WTC11 (cell line): ENCODE measurements at regions not wholly inside any gene's neighbourhood (a gene's known extent, or its start where the extent isn't known, plus 50 kb on each side); places are given as distances from the start of the nearest gene placed in this dataset.

Source experiments
- ATAC-seq: fragments of 200-7000 bp; cut with Tn5 transposase; 2 replicates; pipeline ENCODE4 v1.10.0; 2021; ENCODE audit warnings: mild to moderate bottlenecking, moderate library complexity
- CTCF ChIA-PET: fragments of 300-600 bp; sonication (Branson Sonifier 250); formaldehyde crosslinking; loops from one replicate; lab custom pipeline; 2021; ENCODE audit warnings: antibody characterized with exemption; lab: Charles Lee
- POLR2A ChIA-PET: fragments of 350-600 bp; sonication (Branson Sonifier 250); formaldehyde crosslinking; loops from one replicate; lab custom pipeline; 2021; ENCODE audit warnings: antibody characterized with exemption; lab: Charles Lee
- DNase-seq: peaks from one replicate; pipeline ENCODE4 v3.0.0; 2021; ENCODE audit warnings: low spot score
- H3K27ac Mint-ChIP-seq: 2 replicates; pipeline ENCODE4 v1.8.0; 2021; ENCODE audit warnings: mixed read lengths
- H3K27me3 Mint-ChIP-seq: 2 replicates; pipeline ENCODE4 v1.8.0; 2021; ENCODE audit warnings: low read depth, mild to moderate bottlenecking, moderate library complexity, mixed read lengths
- H3K36me3 Mint-ChIP-seq: 2 replicates; pipeline ENCODE4 v1.8.0; 2021; ENCODE audit warnings: mixed read lengths
- H3K4me1 Mint-ChIP-seq: 2 replicates; pipeline ENCODE4 v1.8.0; 2022; ENCODE audit warnings: mixed read lengths
- H3K4me3 Mint-ChIP-seq: 2 replicates; pipeline ENCODE4 v1.8.0; 2021; ENCODE audit warnings: mild to moderate bottlenecking, moderate library complexity, mixed read lengths
- H3K9me3 Mint-ChIP-seq: 2 replicates; pipeline ENCODE4 v1.8.0; 2021; ENCODE audit warnings: mixed read lengths
- ETV6 ChIP-seq: sonication (generic); formaldehyde crosslinking; IDR thresholded peaks from 2 replicates; pipeline ENCODE4 v1.8.1; 2022; ENCODE audit warnings: mild to moderate bottlenecking, missing genetic modification reagents
- FOXJ3 ChIP-seq: sonication (generic); formaldehyde crosslinking; IDR thresholded peaks from 2 replicates; pipeline ENCODE4 v1.9.0; 2021; ENCODE audit warnings: missing genetic modification reagents, mild to moderate bottlenecking, borderline replicate concordance
- GABPB1 ChIP-seq: sonication (generic); formaldehyde crosslinking; IDR thresholded peaks from 2 replicates; pipeline ENCODE4 v1.8.1; 2023; ENCODE audit warnings: mild to moderate bottlenecking, missing genetic modification reagents
- HMGA2 ChIP-seq: fragments of 250-450 bp; sonication (Bioruptor Pico); IDR thresholded peaks from 2 replicates; pipeline ENCODE4 v1.4.0; 2021; ENCODE audit warnings: mild to moderate bottlenecking, moderate library complexity
- NR1H2 ChIP-seq: sonication (generic); formaldehyde crosslinking; IDR thresholded peaks from 2 replicates; pipeline ENCODE4 v1.9.0; 2021; ENCODE audit warnings: mild to moderate bottlenecking, moderate library complexity, missing genetic modification reagents
- PRRX2 ChIP-seq: fragments of 250-450 bp; sonication (Bioruptor Pico); IDR thresholded peaks from 2 replicates; pipeline ENCODE4 v1.8.0; 2021; ENCODE audit warnings: mild to moderate bottlenecking
- SMAD4 ChIP-seq: sonication (generic); formaldehyde crosslinking; IDR thresholded peaks from 2 replicates; pipeline ENCODE4 v1.8.0; 2022; ENCODE audit warnings: mild to moderate bottlenecking, missing genetic modification reagents
- ZNF232 ChIP-seq: sonication (generic); formaldehyde crosslinking; IDR thresholded peaks from 2 replicates; pipeline ENCODE4 v1.8.0; 2022; ENCODE audit warnings: mild to moderate bottlenecking, missing genetic modification reagents
- ZNF396 ChIP-seq: fragments of 250-450 bp; sonication (Bioruptor Pico); IDR thresholded peaks from 2 replicates; pipeline ENCODE4 v1.8.0; 2021; ENCODE audit warnings: mild to moderate bottlenecking, moderate library complexity, borderline replicate concordance
- ZNF416 ChIP-seq: fragments of 250-450 bp; sonication (Bioruptor Pico); IDR thresholded peaks from 2 replicates; pipeline ENCODE4 v1.9.0; 2021; ENCODE audit warnings: mild to moderate bottlenecking, inconsistent platforms
- TF ChIP-seq, protein P1 (sequence below): sonication (generic); formaldehyde crosslinking; IDR thresholded peaks from 2 replicates; pipeline ENCODE4 v1.8.0; 2023; ENCODE audit warnings: missing genetic modification reagents, mild to moderate bottlenecking, borderline replicate concordance
- TF ChIP-seq, protein P2 (sequence below): fragments of 250-450 bp; sonication (Bioruptor Pico); IDR thresholded peaks from 2 replicates; pipeline ENCODE4 v1.9.0; 2021; ENCODE audit warnings: mild to moderate bottlenecking, borderline replicate concordance
- TF ChIP-seq, protein P3 (sequence below): sonication (generic); formaldehyde crosslinking; IDR thresholded peaks from 2 replicates; pipeline ENCODE4 v1.8.1; 2023; ENCODE audit warnings: mild to moderate bottlenecking, missing genetic modification reagents, moderate library complexity

DNA sequence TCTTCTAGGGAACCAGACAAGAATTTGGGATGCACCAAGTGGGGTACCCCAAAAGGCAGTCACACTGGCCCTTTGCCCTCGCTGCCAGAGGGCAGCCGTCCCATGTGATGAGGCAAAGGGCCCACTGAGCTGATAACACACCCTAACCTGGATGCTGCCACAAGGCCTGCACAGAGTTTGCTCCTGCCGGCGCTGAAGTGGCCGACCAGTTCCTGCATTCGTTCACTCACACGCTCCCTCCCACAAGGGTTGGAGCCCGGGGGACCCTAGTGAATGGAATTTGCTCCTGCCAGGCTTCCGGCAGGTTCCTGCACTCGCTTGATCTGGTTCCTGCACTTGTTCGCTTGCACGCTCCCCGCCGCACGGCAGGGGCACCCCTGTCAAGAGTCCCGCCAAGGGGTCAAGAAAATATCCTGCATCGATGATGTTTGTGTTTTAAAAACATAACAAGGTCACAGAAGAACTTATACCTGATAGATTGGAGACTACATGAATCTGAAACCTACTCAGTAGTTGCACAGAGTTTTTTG is 296.4 kb upstream of the VCX start:
- no peak for TF ChIP-seq PRRX2 (CRISPR knock-in tag)
- TF ChIP-seq FOXJ3 (CRISPR knock-in tag), result no peak
- TF ChIP-seq, protein P1, sequence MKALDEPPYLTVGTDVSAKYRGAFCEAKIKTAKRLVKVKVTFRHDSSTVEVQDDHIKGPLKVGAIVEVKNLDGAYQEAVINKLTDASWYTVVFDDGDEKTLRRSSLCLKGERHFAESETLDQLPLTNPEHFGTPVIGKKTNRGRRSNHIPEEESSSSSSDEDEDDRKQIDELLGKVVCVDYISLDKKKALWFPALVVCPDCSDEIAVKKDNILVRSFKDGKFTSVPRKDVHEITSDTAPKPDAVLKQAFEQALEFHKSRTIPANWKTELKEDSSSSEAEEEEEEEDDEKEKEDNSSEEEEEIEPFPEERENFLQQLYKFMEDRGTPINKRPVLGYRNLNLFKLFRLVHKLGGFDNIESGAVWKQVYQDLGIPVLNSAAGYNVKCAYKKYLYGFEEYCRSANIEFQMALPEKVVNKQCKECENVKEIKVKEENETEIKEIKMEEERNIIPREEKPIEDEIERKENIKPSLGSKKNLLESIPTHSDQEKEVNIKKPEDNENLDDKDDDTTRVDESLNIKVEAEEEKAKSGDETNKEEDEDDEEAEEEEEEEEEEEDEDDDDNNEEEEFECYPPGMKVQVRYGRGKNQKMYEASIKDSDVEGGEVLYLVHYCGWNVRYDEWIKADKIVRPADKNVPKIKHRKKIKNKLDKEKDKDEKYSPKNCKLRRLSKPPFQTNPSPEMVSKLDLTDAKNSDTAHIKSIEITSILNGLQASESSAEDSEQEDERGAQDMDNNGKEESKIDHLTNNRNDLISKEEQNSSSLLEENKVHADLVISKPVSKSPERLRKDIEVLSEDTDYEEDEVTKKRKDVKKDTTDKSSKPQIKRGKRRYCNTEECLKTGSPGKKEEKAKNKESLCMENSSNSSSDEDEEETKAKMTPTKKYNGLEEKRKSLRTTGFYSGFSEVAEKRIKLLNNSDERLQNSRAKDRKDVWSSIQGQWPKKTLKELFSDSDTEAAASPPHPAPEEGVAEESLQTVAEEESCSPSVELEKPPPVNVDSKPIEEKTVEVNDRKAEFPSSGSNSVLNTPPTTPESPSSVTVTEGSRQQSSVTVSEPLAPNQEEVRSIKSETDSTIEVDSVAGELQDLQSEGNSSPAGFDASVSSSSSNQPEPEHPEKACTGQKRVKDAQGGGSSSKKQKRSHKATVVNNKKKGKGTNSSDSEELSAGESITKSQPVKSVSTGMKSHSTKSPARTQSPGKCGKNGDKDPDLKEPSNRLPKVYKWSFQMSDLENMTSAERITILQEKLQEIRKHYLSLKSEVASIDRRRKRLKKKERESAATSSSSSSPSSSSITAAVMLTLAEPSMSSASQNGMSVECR, result no peak
- no peak for TF ChIP-seq NR1H2
- H3K4me3 Mint-ChIP-seq, result no peak overlapping the region
- no peaks in the 10 kb centered on the region for H3K4me1 Mint-ChIP-seq
- H3K27me3 Mint-ChIP-seq, result no peaks in the 10 kb centered on the region
- ATAC-seq, result no peak
- no peak overlapping the region for H3K27ac Mint-ChIP-seq
- no peak for DNase-seq
- CTCF ChIA-PET, result no interaction called here
- no peaks in the 10 kb centered on the region for H3K36me3 Mint-ChIP-seq
- peaks cover 5% of the 10 kb centered on the region for H3K9me3 Mint-ChIP-seq
- POLR2A ChIA-PET, result no interaction called here

DNA sequence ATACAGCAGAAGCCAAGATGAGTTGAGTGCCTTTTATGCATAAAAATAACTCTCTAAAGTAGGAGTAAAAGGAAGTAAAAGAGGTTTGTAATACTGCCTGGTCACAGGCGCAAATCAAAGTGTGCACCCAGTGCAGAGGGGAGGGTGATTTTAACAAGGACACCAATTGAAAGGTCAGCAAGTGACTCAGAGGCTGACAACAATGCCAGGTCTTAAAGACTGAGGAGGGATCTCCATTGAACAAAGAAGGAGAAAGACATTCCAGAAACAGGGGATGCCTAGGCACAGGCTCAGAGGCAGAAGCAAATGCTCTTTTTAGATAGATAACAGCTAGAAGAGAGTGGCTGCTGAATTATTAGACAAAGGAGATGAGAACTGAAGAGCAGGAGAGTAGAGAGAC is 297.4 kb upstream of the VCX start:
- H3K27me3 Mint-ChIP-seq, result no peaks in the 10 kb centered on the region
- TF ChIP-seq ETV6 (no peak), ZNF396 (no peak), HMGA2 (no peak)
- TF ChIP-seq, protein P2, sequence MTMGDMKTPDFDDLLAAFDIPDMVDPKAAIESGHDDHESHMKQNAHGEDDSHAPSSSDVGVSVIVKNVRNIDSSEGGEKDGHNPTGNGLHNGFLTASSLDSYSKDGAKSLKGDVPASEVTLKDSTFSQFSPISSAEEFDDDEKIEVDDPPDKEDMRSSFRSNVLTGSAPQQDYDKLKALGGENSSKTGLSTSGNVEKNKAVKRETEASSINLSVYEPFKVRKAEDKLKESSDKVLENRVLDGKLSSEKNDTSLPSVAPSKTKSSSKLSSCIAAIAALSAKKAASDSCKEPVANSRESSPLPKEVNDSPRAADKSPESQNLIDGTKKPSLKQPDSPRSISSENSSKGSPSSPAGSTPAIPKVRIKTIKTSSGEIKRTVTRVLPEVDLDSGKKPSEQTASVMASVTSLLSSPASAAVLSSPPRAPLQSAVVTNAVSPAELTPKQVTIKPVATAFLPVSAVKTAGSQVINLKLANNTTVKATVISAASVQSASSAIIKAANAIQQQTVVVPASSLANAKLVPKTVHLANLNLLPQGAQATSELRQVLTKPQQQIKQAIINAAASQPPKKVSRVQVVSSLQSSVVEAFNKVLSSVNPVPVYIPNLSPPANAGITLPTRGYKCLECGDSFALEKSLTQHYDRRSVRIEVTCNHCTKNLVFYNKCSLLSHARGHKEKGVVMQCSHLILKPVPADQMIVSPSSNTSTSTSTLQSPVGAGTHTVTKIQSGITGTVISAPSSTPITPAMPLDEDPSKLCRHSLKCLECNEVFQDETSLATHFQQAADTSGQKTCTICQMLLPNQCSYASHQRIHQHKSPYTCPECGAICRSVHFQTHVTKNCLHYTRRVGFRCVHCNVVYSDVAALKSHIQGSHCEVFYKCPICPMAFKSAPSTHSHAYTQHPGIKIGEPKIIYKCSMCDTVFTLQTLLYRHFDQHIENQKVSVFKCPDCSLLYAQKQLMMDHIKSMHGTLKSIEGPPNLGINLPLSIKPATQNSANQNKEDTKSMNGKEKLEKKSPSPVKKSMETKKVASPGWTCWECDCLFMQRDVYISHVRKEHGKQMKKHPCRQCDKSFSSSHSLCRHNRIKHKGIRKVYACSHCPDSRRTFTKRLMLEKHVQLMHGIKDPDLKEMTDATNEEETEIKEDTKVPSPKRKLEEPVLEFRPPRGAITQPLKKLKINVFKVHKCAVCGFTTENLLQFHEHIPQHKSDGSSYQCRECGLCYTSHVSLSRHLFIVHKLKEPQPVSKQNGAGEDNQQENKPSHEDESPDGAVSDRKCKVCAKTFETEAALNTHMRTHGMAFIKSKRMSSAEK (CRISPR knock-in tag), result no peak
- TF ChIP-seq, all 79 proteins: peak for 0
- Mint-ChIP-seq H3K9me3 (peaks cover 8% of the 10 kb centered on the region), H3K4me1 (no peaks in the 10 kb centered on the region), H3K27ac (no peak overlapping the region), H3K36me3 (no peaks in the 10 kb centered on the region), H3K4me3 (no peak overlapping the region)
- CTCF ChIA-PET, result no interaction called here
- DNase-seq (no peak), ATAC-seq (no peak)
- POLR2A ChIA-PET, result no interaction called here

GRCh38 chrX:7542587-7543380 is 300.2 kb upstream of the VCX start:
- H3K4me1 Mint-ChIP-seq, result no peaks in the 10 kb centered on the region
- H3K4me3 Mint-ChIP-seq, result no peak overlapping the region
- H3K27me3 Mint-ChIP-seq, result no peaks in the 10 kb centered on the region
- CTCF ChIA-PET, result no interaction called here
- peaks cover 7% of the 10 kb centered on the region for H3K9me3 Mint-ChIP-seq
- DNase-seq, result no peak
- no peak for ATAC-seq
- TF ChIP-seq, protein P3, sequence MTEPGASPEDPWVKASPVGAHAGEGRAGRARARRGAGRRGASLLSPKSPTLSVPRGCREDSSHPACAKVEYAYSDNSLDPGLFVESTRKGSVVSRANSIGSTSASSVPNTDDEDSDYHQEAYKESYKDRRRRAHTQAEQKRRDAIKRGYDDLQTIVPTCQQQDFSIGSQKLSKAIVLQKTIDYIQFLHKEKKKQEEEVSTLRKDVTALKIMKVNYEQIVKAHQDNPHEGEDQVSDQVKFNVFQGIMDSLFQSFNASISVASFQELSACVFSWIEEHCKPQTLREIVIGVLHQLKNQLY (CRISPR knock-in tag), result no peak
- TF ChIP-seq SMAD4 (no peak), ZNF232 (CRISPR knock-in tag) (no peak), ZNF416 (CRISPR knock-in tag) (no peak), GABPB1 (CRISPR knock-in tag) (no peak)
- TF ChIP-seq, all 79 proteins: peak for 0
- H3K27ac Mint-ChIP-seq, result no peak overlapping the region
- POLR2A ChIA-PET, result no interaction called here
- no peaks in the 10 kb centered on the region for H3K36me3 Mint-ChIP-seq
